Mesothelial cell of epicardium (in vitro differentiated cells): ENCODE measurements at regions not wholly inside any gene's neighbourhood (a gene's known extent, or its start where the extent isn't known, plus 50 kb on each side); places are given as distances from the start of the nearest gene placed in this dataset.

ENCODE experiments used
- DNase-seq, 2 experiments: peaks; one replicate each; pipeline ENCODE4 v3.0.0; 2021; ENCODE audit warnings: low spot score in 2 of 2; ENCODE audit not compliant: unreplicated experiment in 2 of 2
- H3K27ac Mint-ChIP-seq: 2 replicates; pipeline ENCODE4 v1.8.0; 2021; ENCODE audit warnings: mixed read lengths
- H3K27me3 Mint-ChIP-seq: 2 replicates; pipeline ENCODE4 v1.8.0; 2021; ENCODE audit warnings: low read depth, mixed read lengths
- H3K36me3 Mint-ChIP-seq: 2 replicates; pipeline ENCODE4 v1.8.0; 2021; ENCODE audit warnings: mixed read lengths
- H3K4me1 Mint-ChIP-seq: 2 replicates; pipeline ENCODE4 v1.8.0; 2021; ENCODE audit warnings: mixed read lengths
- H3K4me3 Mint-ChIP-seq: 2 replicates; pipeline ENCODE4 v1.8.0; 2021; ENCODE audit warnings: mild to moderate bottlenecking, moderate library complexity, mixed read lengths
- H3K9me3 Mint-ChIP-seq: 2 replicates; pipeline ENCODE4 v1.8.0; 2021; ENCODE audit warnings: mixed read lengths
- CTCF ChIP-seq: fragments of 200-600 bp; sonication (generic); IDR thresholded peaks from one replicate; pipeline ENCODE4 v1.5.0; 2021; ENCODE audit warnings: antibody characterized with exemption; ENCODE audit not compliant: unreplicated experiment

GRCh38 chr16:85475233-85475632, 137.9 kb upstream of the GSE1 start:
- Mint-ChIP-seq H3K36me3 (no peaks in the 10 kb centered on the region), H3K9me3 (no peaks in the 10 kb centered on the region), H3K27me3 (no peaks in the 10 kb centered on the region), H3K4me3 (peak overlapping the region; percentile 27), H3K4me1 (peaks cover 55% of the 10 kb centered on the region), H3K27ac (peak overlapping the region; percentile 97)
- TF ChIP-seq CTCF, result no peak
- no peak for DNase-seq

GRCh38 chr16:85475691-85476300, 137.3 kb upstream of the GSE1 start:
- Mint-ChIP-seq H3K4me3 (peak overlapping the region; percentile 27), H3K4me1 (peaks cover 57% of the 10 kb centered on the region), H3K27me3 (no peaks in the 10 kb centered on the region), H3K9me3 (no peaks in the 10 kb centered on the region), H3K36me3 (no peaks in the 10 kb centered on the region), H3K27ac (peak overlapping the region; percentile 97)
- TF ChIP-seq CTCF, result no peak
- no peak for DNase-seq

- H3K4me3 Mint-ChIP-seq, result no peak overlapping the region
- DNase-seq, result no peak
- no peak for TF ChIP-seq CTCF
- H3K9me3 Mint-ChIP-seq, result no peaks in the 10 kb centered on the region
- peaks cover 58% of the 10 kb centered on the region for H3K4me1 Mint-ChIP-seq
- no peak overlapping the region for H3K27ac Mint-ChIP-seq
- H3K27me3 Mint-ChIP-seq, result no peaks in the 10 kb centered on the region
- no peaks in the 10 kb centered on the region for H3K36me3 Mint-ChIP-seq
Measured at GRCh38 chr16:85476389-85476788, 136.7 kb upstream of the GSE1 start.

GRCh38 chr16:85477801-85478363, 135.2 kb upstream of the GSE1 start:
- Mint-ChIP-seq H3K9me3 (no peaks in the 10 kb centered on the region), H3K4me3 (no peak overlapping the region), H3K27ac (peak overlapping the region; percentile 81), H3K4me1 (peaks cover 44% of the 10 kb centered on the region), H3K36me3 (no peaks in the 10 kb centered on the region), H3K27me3 (no peaks in the 10 kb centered on the region)
- TF ChIP-seq CTCF, result no peak
- DNase-seq, result no peak

- no peak for DNase-seq
- Mint-ChIP-seq H3K4me1 (peaks cover 21% of the 10 kb centered on the region), H3K9me3 (no peaks in the 10 kb centered on the region), H3K27me3 (no peaks in the 10 kb centered on the region), H3K36me3 (no peaks in the 10 kb centered on the region), H3K27ac (peak overlapping the region; percentile 9), H3K4me3 (no peak overlapping the region)
- no peak for TF ChIP-seq CTCF
Measured at GRCh38 chr16:85479972-85480726, 133.0 kb upstream of the GSE1 start.
